Keratinocyte (primary cell): ENCODE measurements at regions not wholly inside any gene's neighbourhood (a gene's known extent, or its start where the extent isn't known, plus 50 kb on each side); places are given as distances from the start of the nearest gene placed in this dataset.

ENCODE experiments used
- DNase-seq: peaks from one replicate; pipeline ENCODE4 v3.0.0-alpha.2; 2011; ENCODE audit warnings: low read depth, missing footprints, low spot score
- FAIRE-seq: peaks from 2 replicates; lab custom pipeline; 2011; peaks lifted over from hg19 to GRCh38; lab: Jason Lieb, UNC
- H2AFZ ChIP-seq: 2 replicates; pipeline ENCODE4 v1.6.0; 2012; ENCODE audit warnings: low read length, control low read depth, inconsistent platforms; ENCODE audit not compliant: control insufficient read depth
- H3K27ac ChIP-seq: 2 replicates; pipeline ENCODE4 v1.5.1; 2011; ENCODE audit warnings: low read length; ENCODE audit not compliant: control insufficient read depth, insufficient read depth
- H3K27me3 ChIP-seq: 3 replicates; pipeline ENCODE4 v1.6.0; 2011; ENCODE audit warnings: low read length; ENCODE audit not compliant: control insufficient read depth, insufficient read depth; ENCODE audit errors: extremely low read depth
- H3K36me3 ChIP-seq, 2 experiments: 2 replicates in 1 of 2; 3 replicates in 1 of 2; pipeline ENCODE4 v1.5.1; 2011; ENCODE audit warnings: low read length in 2 of 2, mild to moderate bottlenecking in 1 of 2; ENCODE audit not compliant: control insufficient read depth in 2 of 2, insufficient read depth in 2 of 2; ENCODE audit errors: extremely low read depth in 1 of 2
- H3K4me1 ChIP-seq: 3 replicates; pipeline ENCODE4 v1.5.1; 2011; ENCODE audit warnings: low read length; ENCODE audit not compliant: control insufficient read depth, insufficient read depth; ENCODE audit errors: extremely low read depth
- H3K4me2 ChIP-seq: 3 replicates; pipeline ENCODE4 v1.6.0; 2011; ENCODE audit warnings: low read depth, low read length; ENCODE audit not compliant: control insufficient read depth, insufficient read depth; ENCODE audit errors: extremely low read depth
- H3K4me3 ChIP-seq, 3 experiments: fragments of 200-600 bp in 1 of 3; sonication (generic) in 1 of 3; 2 replicates in 2 of 3; 3 replicates in 1 of 3; pipeline ENCODE4 v1.5.1; 2011 to 2016; ENCODE audit warnings: low read length in 3 of 3, mild to moderate bottlenecking in 3 of 3, control low read depth in 2 of 3, inconsistent platforms in 1 of 3, low read depth in 1 of 3, mixed read lengths in 1 of 3, mixed run types in 1 of 3, moderate library complexity in 1 of 3; ENCODE audit not compliant: control insufficient read depth in 2 of 3, insufficient read depth in 2 of 3; ENCODE audit errors: extremely low read depth in 1 of 3
- H3K79me2 ChIP-seq: 2 replicates; pipeline ENCODE4 v1.6.0; 2012; ENCODE audit warnings: low read length; ENCODE audit not compliant: control insufficient read depth, insufficient read depth
- H3K9ac ChIP-seq: 3 replicates; pipeline ENCODE4 v1.6.0; 2011; ENCODE audit warnings: low read length; ENCODE audit not compliant: control insufficient read depth, insufficient read depth; ENCODE audit errors: extremely low read depth
- H3K9me1 ChIP-seq: 3 replicates; pipeline ENCODE4 v1.6.0; 2011; ENCODE audit warnings: low read length; ENCODE audit not compliant: control insufficient read depth, insufficient read depth; ENCODE audit errors: extremely low read depth
- H3K9me3 ChIP-seq: 2 replicates; pipeline ENCODE4 v1.5.1; 2012; ENCODE audit warnings: low read depth, low read length; ENCODE audit not compliant: control insufficient read depth
- H4K20me1 ChIP-seq: 3 replicates; pipeline ENCODE4 v1.6.0; 2011; ENCODE audit warnings: low read length; ENCODE audit not compliant: control insufficient read depth, insufficient read depth; ENCODE audit errors: extremely low read depth
- CTCF ChIP-seq, 3 experiments: IDR thresholded peaks in 1 of 3; conservative IDR thresholded peaks in 1 of 3; optimal IDR thresholded peaks in 1 of 3; 2 replicates in 2 of 3; 3 replicates in 1 of 3; pipeline versions ENCODE3 to v1.5.1; 2011; ENCODE audit warnings: low read length in 3 of 3, mild to moderate bottlenecking in 3 of 3, moderate library complexity in 2 of 3, control low read depth in 1 of 3, inconsistent platforms in 1 of 3; ENCODE audit not compliant: insufficient read depth in 2 of 3; ENCODE audit errors: extremely low read depth in 1 of 3
- EZH2 ChIP-seq: IDR thresholded peaks from one replicate; pipeline ENCODE4 v1.6.1; 2012; ENCODE audit warnings: inconsistent platforms, mild to moderate bottlenecking, low read length, moderate library complexity
- dilution Hi-C: fragments of 300-500 bp; cut with MboI; formaldehyde crosslinking; loops from one replicate; pipeline ENCODE4 v1.7.0; 2020; ENCODE audit warnings: low sequenced_read_pairs; ENCODE audit not compliant: extremely low pct_ligation_motif_present

GRCh38 chr16:77650761-77651160 lies 71.6 kb upstream of the NUDT7 start:
- Histone ChIP-seq H3K4me1 (no peaks in the 10 kb centered on the region), H3K4me2 (no peak overlapping the region), H3K36me3 (no peaks in the 10 kb centered on the region), H3K9me1 (no peaks in the 10 kb centered on the region), H3K9ac (no peak overlapping the region), H3K9me3 (no peaks in the 10 kb centered on the region), H3K27me3 (no peaks in the 10 kb centered on the region), H3K4me3 (no peak overlapping the region), H3K27ac (no peak overlapping the region), H3K79me2 (no peaks in the 10 kb centered on the region), H4K20me1 (no peaks in the 10 kb centered on the region), H2AFZ (no peak overlapping the region)
- DNase-seq (no peak), FAIRE-seq (no peak)
- dilution Hi-C loops, result no loop called here
- no peak for TF ChIP-seq EZH2
- TF ChIP-seq CTCF (optimal IDR thresholded peaks at IDR 0.05 in 1 of 3, IDR thresholded peaks at IDR 0.05 in 1 of 3, conservative IDR thresholded peaks at IDR 0.05 in 1 of 3; ENCODE audit: extremely low read depth in 1 of 3, insufficient read depth in 2 of 3, low read length in 3 of 3), result no peak

- dilution Hi-C loops, result no loop called here
- TF ChIP-seq EZH2 (no peak), CTCF (optimal IDR thresholded peaks at IDR 0.05 in 1 of 3, IDR thresholded peaks at IDR 0.05 in 1 of 3, conservative IDR thresholded peaks at IDR 0.05 in 1 of 3; ENCODE audit: extremely low read depth in 1 of 3, insufficient read depth in 2 of 3, low read length in 3 of 3) (no peak)
- Histone ChIP-seq H3K79me2 (no peaks in the 10 kb centered on the region), H3K27ac (no peak overlapping the region), H3K4me2 (no peak overlapping the region), H3K9me1 (no peaks in the 10 kb centered on the region), H3K9ac (no peak overlapping the region), H3K36me3 (no peaks in the 10 kb centered on the region), H3K4me3 (no peak overlapping the region), H3K27me3 (no peaks in the 10 kb centered on the region), H4K20me1 (no peaks in the 10 kb centered on the region), H3K9me3 (no peaks in the 10 kb centered on the region), H2AFZ (no peak overlapping the region), H3K4me1 (no peaks in the 10 kb centered on the region)
- FAIRE-seq (no peak), DNase-seq (no peak)
Observed at GRCh38 chr16:77652399-77652798, 69.9 kb upstream of the NUDT7 start.
